ENCODE measurements at regions not wholly inside any gene's neighbourhood (a gene's known extent, or its start where the extent isn't known, plus 50 kb on each side); places are given as distances from the start of the nearest gene placed in this dataset.

- Histone ChIP-seq H3K4me2 (ENCODE audit: low read length) (no peak overlapping the region), H4K12ac (ENCODE audit: low read depth, low read length) (no peak overlapping the region), H3K27me3 (ENCODE audit: insufficient read depth, low read length) (no peaks in the 10 kb centered on the region), H3K4me1 (ENCODE audit: control insufficient read depth in 1 of 2, insufficient read depth in 2 of 2, low read length in 2 of 2) (peaks cover 0 to 2% of the 10 kb centered on the region in 2 experiments), H3K27ac (ENCODE audit: low read depth, low read length) (no peak overlapping the region), H3K18ac (ENCODE audit: low read length) (no peak overlapping the region), H4K8ac (ENCODE audit: low read depth, low read length) (peak overlapping the region; percentile 41), H3K9ac (ENCODE audit: low read length) (no peak overlapping the region), H2BK5ac (ENCODE audit: low read depth, low read length, poor library complexity) (no peak overlapping the region), H2AFZ (ENCODE audit: insufficient read depth, low read length, poor library complexity) (no peak overlapping the region), H3K14ac (ENCODE audit: low read length) (no peak overlapping the region), H2BK12ac (ENCODE audit: low read length) (peak overlapping the region; percentile 68), H2BK120ac (ENCODE audit: insufficient read depth, low read length, poor library complexity) (peak overlapping the region; percentile 46), H2AK5ac (ENCODE audit: low read length) (no peak overlapping the region), H3K23ac (ENCODE audit: low read length) (no peak overlapping the region), H3K4me3 (ENCODE audit: low read depth, low read length) (no peak overlapping the region), H3K79me1 (ENCODE audit: low read length) (peaks cover 11% of the 10 kb centered on the region), H3K79me2 (ENCODE audit: control insufficient read depth, insufficient read depth, low read length, poor library complexity) (no peaks in the 10 kb centered on the region), H3K36me3 (ENCODE audit: control insufficient read depth in 1 of 2, insufficient read depth in 2 of 2, low read length in 2 of 2) (no peaks in the 10 kb centered on the region), H3K4ac (ENCODE audit: low read depth, low read length) (no peak overlapping the region), H3K9me3 (ENCODE audit: insufficient read depth, low read depth, low read length) (no peaks in the 10 kb centered on the region), H4K91ac (ENCODE audit: low read depth, low read length) (no peak overlapping the region)
- DNase-seq: peak; percentile 72 to 79
- no CpG with 5 or more reads among the region's 3 CpGs for WGBS (ENCODE audit: extremely low coverage, insufficient coverage, insufficient read length)
These were observed 105.3 kb upstream of the TBX3 start for GRCh38 chr12:114789276-114789675.

- WGBS (ENCODE audit: extremely low coverage, insufficient coverage, insufficient read length): no CpG with 5 or more reads among the region's 3 CpGs
- H3K79me1 ChIP-seq (ENCODE audit: low read length): peaks cover 23% of the 10 kb centered on the region
These were observed 100.6 kb upstream of the TBX3 start for GRCh38 chr12:114784526-114784925.

GRCh38 chr12:114783089-114783618 lies 99.2 kb upstream of the TBX3 start:
- Histone ChIP-seq H3K79me2 (ENCODE audit: control insufficient read depth, insufficient read depth, low read length, poor library complexity) (no peaks in the 10 kb centered on the region), H3K18ac (ENCODE audit: low read length) (no peak overlapping the region), H3K9me3 (ENCODE audit: insufficient read depth, low read depth, low read length) (no peaks in the 10 kb centered on the region), H2BK12ac (ENCODE audit: low read length) (peak overlapping the region; percentile 95), H2BK5ac (ENCODE audit: low read depth, low read length, poor library complexity) (no peak overlapping the region), H3K14ac (ENCODE audit: low read length) (peak overlapping the region; percentile 68), H3K4me1 (ENCODE audit: control insufficient read depth in 1 of 2, insufficient read depth in 2 of 2, low read length in 2 of 2) (peaks cover 10 to 11% of the 10 kb centered on the region in 2 experiments), H3K4me2 (ENCODE audit: low read length) (no peak overlapping the region), H2BK120ac (ENCODE audit: insufficient read depth, low read length, poor library complexity) (peak overlapping the region; percentile 64), H3K23ac (ENCODE audit: low read length) (no peak overlapping the region), H3K9ac (ENCODE audit: low read length) (no peak overlapping the region), H2AFZ (ENCODE audit: insufficient read depth, low read length, poor library complexity) (no peak overlapping the region), H3K27me3 (ENCODE audit: insufficient read depth, low read length) (no peaks in the 10 kb centered on the region), H4K12ac (ENCODE audit: low read depth, low read length) (no peak overlapping the region), H3K79me1 (ENCODE audit: low read length) (peaks cover 24% of the 10 kb centered on the region), H4K91ac (ENCODE audit: low read depth, low read length) (peak overlapping the region; percentile 73), H3K4me3 (ENCODE audit: low read depth, low read length) (no peak overlapping the region), H3K4ac (ENCODE audit: low read depth, low read length) (no peak overlapping the region), H3K27ac (ENCODE audit: low read depth, low read length) (no peak overlapping the region), H3K36me3 (ENCODE audit: control insufficient read depth in 1 of 2, insufficient read depth in 2 of 2, low read length in 2 of 2) (no peaks in the 10 kb centered on the region), H4K8ac (ENCODE audit: low read depth, low read length) (no peak overlapping the region), H2AK5ac (ENCODE audit: low read length) (no peak overlapping the region)
- no CpG with 5 or more reads among the region's 8 CpGs for WGBS (ENCODE audit: extremely low coverage, insufficient coverage, insufficient read length)
- DNase-seq: no peak

More at GRCh38 chr12:114784526-114784925, 100.6 kb upstream of the TBX3 start:
- Histone ChIP-seq H3K9ac (ENCODE audit: low read length) (no peak overlapping the region), H3K4me1 (ENCODE audit: control insufficient read depth in 1 of 2, insufficient read depth in 2 of 2, low read length in 2 of 2) (peaks cover 7 to 8% of the 10 kb centered on the region in 2 experiments), H2AFZ (ENCODE audit: insufficient read depth, low read length, poor library complexity) (no peak overlapping the region), H3K4ac (ENCODE audit: low read depth, low read length) (peak overlapping the region; percentile 28), H4K8ac (ENCODE audit: low read depth, low read length) (no peak overlapping the region), H3K36me3 (ENCODE audit: control insufficient read depth in 1 of 2, insufficient read depth in 2 of 2, low read length in 2 of 2) (no peaks in the 10 kb centered on the region), H3K79me2 (ENCODE audit: control insufficient read depth, insufficient read depth, low read length, poor library complexity) (no peaks in the 10 kb centered on the region), H4K12ac (ENCODE audit: low read depth, low read length) (no peak overlapping the region), H3K4me2 (ENCODE audit: low read length) (no peak overlapping the region), H3K27ac (ENCODE audit: low read depth, low read length) (no peak overlapping the region), H3K4me3 (ENCODE audit: low read depth, low read length) (no peak overlapping the region), H3K9me3 (ENCODE audit: insufficient read depth, low read depth, low read length) (no peaks in the 10 kb centered on the region), H2BK5ac (ENCODE audit: low read depth, low read length, poor library complexity) (no peak overlapping the region), H3K27me3 (ENCODE audit: insufficient read depth, low read length) (no peaks in the 10 kb centered on the region), H3K23ac (ENCODE audit: low read length) (no peak overlapping the region), H2AK5ac (ENCODE audit: low read length) (no peak overlapping the region), H3K18ac (ENCODE audit: low read length) (no peak overlapping the region), H2BK12ac (ENCODE audit: low read length) (no peak overlapping the region), H3K14ac (ENCODE audit: low read length) (no peak overlapping the region), H2BK120ac (ENCODE audit: insufficient read depth, low read length, poor library complexity) (no peak overlapping the region), H4K91ac (ENCODE audit: low read depth, low read length) (no peak overlapping the region)
- DNase-seq: peak in 1 of 2 donors; percentile 57

- Histone ChIP-seq H3K9ac (ENCODE audit: low read length) (no peak overlapping the region), H2AFZ (ENCODE audit: insufficient read depth, low read length, poor library complexity) (no peak overlapping the region), H3K18ac (ENCODE audit: low read length) (peak overlapping the region; percentile 86), H3K36me3 (ENCODE audit: control insufficient read depth in 1 of 2, insufficient read depth in 2 of 2, low read length in 2 of 2) (no peaks in the 10 kb centered on the region), H2AK5ac (ENCODE audit: low read length) (peak overlapping the region; percentile 40), H3K9me3 (ENCODE audit: insufficient read depth, low read depth, low read length) (no peaks in the 10 kb centered on the region), H3K4ac (ENCODE audit: low read depth, low read length) (peak overlapping the region; percentile 55), H3K79me1 (ENCODE audit: low read length) (peaks cover 29% of the 10 kb centered on the region), H2BK5ac (ENCODE audit: low read depth, low read length, poor library complexity) (peak overlapping the region; percentile 86), H2BK12ac (ENCODE audit: low read length) (peak overlapping the region; percentile 89), H3K14ac (ENCODE audit: low read length) (peak overlapping the region; percentile 81), H3K27me3 (ENCODE audit: insufficient read depth, low read length) (no peaks in the 10 kb centered on the region), H3K4me1 (ENCODE audit: control insufficient read depth in 1 of 2, insufficient read depth in 2 of 2, low read length in 2 of 2) (peaks cover 13 to 15% of the 10 kb centered on the region in 2 experiments), H3K4me2 (ENCODE audit: low read length) (no peak overlapping the region), H2BK120ac (ENCODE audit: insufficient read depth, low read length, poor library complexity) (peak overlapping the region; percentile 92), H4K12ac (ENCODE audit: low read depth, low read length) (no peak overlapping the region), H3K4me3 (ENCODE audit: low read depth, low read length) (no peak overlapping the region), H4K91ac (ENCODE audit: low read depth, low read length) (peak overlapping the region; percentile 95), H3K27ac (ENCODE audit: low read depth, low read length) (peak overlapping the region; percentile 83), H4K8ac (ENCODE audit: low read depth, low read length) (peak overlapping the region; percentile 81), H3K23ac (ENCODE audit: low read length) (no peak overlapping the region), H3K79me2 (ENCODE audit: control insufficient read depth, insufficient read depth, low read length, poor library complexity) (no peaks in the 10 kb centered on the region)
- peak in 1 of 2 donors; percentile 17 for DNase-seq
- no CpG with 5 or more reads among the region's 5 CpGs for WGBS (ENCODE audit: extremely low coverage, insufficient coverage, insufficient read length)
These were observed 96.9 kb upstream of the TBX3 start for GRCh38 chr12:114780746-114781399.

Measured in trophoblast cell (in vitro differentiated cells and primary cell).